ENCODE measurements at regions not wholly inside any gene's neighbourhood (a gene's known extent, or its start where the extent isn't known, plus 50 kb on each side); places are given as distances from the start of the nearest gene placed in this dataset.
"Not testable (repeated sequence)": the region's sequence is repeated elsewhere in the genome, so short reads cannot be mapped to it uniquely, and the experiment has no call there.

GRCh38 chr12:58701536-58701935 is 218.8 kb downstream of the LRIG3 start:
- TF ChIP-seq CTCF (conservative IDR thresholded peaks at IDR 0.05) (no peak), ZFX (IDR thresholded peaks at IDR 0.05) (no peak)
- H3K27ac ChIP-seq = no peak overlapping the region

- TF ChIP-seq CTCF (conservative IDR thresholded peaks at IDR 0.05) (no peak), ZFX (IDR thresholded peaks at IDR 0.05) (no peak)
- no peak overlapping the region for H3K27ac ChIP-seq
Observed at GRCh38 chr12:58703866-58704265, 216.4 kb downstream of the LRIG3 start.

GRCh38 chr12:58704770-58705169 is 215.5 kb downstream of the LRIG3 start:
- not testable (repeated sequence) for H3K27ac ChIP-seq

- TF ChIP-seq ZFX (IDR thresholded peaks at IDR 0.05) = no peak
- no peak for TF ChIP-seq CTCF (conservative IDR thresholded peaks at IDR 0.05)
- no peak overlapping the region for H3K27ac ChIP-seq
Observed at GRCh38 chr12:58710901-58711300, 209.4 kb downstream of the LRIG3 start.

- H3K27ac ChIP-seq = no peak overlapping the region
- TF ChIP-seq CTCF (conservative IDR thresholded peaks at IDR 0.05) = no peak
Observed at GRCh38 chr12:58711974-58712373, 208.3 kb downstream of the LRIG3 start.

GRCh38 chr12:58712976-58713375 is 207.3 kb downstream of the LRIG3 start:
- TF ChIP-seq CTCF (conservative IDR thresholded peaks at IDR 0.05) (no peak), ZFX (IDR thresholded peaks at IDR 0.05) (no peak)
- no peak overlapping the region for H3K27ac ChIP-seq

- no peak overlapping the region for H3K27ac ChIP-seq
- no peak for TF ChIP-seq CTCF (conservative IDR thresholded peaks at IDR 0.05)
- no peak for TF ChIP-seq ZFX (IDR thresholded peaks at IDR 0.05)
Observed at GRCh38 chr12:58719161-58719560, 201.1 kb downstream of the LRIG3 start.

GRCh38 chr12:58720421-58720820 is 199.9 kb downstream of the LRIG3 start:
- no peak for TF ChIP-seq ZFX (IDR thresholded peaks at IDR 0.05)
- no peak for TF ChIP-seq CTCF (conservative IDR thresholded peaks at IDR 0.05)
- H3K27ac ChIP-seq = no peak overlapping the region

Data from C4-2B (cell line).